GM19238 (cell line): ENCODE measurements at regions not wholly inside any gene's neighbourhood (a gene's known extent, or its start where the extent isn't known, plus 50 kb on each side); places are given as distances from the start of the nearest gene placed in this dataset.
"Not testable (repeated sequence)": the region's sequence is repeated elsewhere in the genome, so short reads cannot be mapped to it uniquely, and the experiment has no call there.

Experiments used
- DNase-seq: peaks from one replicate; pipeline ENCODE4 v3.0.0; 2011; ENCODE audit warnings: low spot score; ENCODE audit not compliant: insufficient read length

GRCh38 chr3:124137216-124137615, 145.3 kb upstream of the ROPN1 start:
- DNase-seq, result no peak

- no peak for DNase-seq
Measured at GRCh38 chr3:124138148-124138547, 146.2 kb upstream of the ROPN1 start.

DNA sequence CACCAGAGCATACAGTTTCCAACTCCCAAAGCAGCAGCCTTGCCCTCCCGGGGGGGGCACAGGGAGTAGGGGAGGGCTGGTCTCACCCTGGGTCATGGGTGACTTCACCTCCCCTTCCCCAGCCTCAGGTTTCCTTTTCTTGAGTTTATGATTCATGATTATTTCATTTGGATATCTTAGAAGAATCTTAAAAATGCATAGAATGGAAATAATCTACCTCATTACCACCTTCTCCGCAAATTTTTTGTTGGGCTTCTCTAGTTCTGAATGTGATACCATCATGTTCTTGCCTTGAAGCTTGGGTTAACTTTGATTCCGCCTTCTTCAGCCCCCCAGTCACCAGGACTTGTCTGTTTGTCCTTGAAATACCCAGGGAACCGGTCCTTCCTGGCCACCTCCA, 148.8 kb upstream of the ROPN1 start:
- no peak for DNase-seq

DNA sequence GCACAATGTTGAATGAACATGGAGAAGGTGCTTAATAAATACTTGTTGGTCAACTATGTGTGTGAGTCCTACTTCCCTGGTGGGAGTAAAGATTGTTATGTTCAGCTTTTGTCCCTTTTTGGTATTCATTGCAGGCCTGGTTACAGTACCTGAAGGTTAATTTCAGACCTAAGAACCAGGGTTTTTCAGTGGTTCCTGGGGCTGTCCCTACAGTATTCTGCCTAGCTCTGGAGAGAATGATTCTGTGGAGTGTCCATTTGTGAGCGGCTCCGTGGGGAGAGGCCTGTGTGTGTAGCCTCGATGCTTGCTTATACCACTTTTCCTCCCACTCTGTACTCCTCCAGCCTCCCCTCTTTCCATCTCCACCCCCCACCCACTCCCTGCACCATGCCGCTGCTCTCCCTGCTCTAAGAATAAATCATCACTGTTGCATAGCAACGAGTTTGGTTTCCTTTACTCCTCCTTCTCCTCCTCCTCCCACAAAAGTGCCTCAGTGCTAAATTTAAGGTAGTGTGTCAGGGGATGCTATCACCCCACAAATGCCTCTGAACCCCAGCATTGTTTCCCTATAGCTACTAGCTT, 150.6 kb upstream of the ROPN1 start:
- DNase-seq, result no peak

GRCh38 chr3:124143047-124143446, 151.1 kb upstream of the ROPN1 start:
- no peak for DNase-seq

DNA sequence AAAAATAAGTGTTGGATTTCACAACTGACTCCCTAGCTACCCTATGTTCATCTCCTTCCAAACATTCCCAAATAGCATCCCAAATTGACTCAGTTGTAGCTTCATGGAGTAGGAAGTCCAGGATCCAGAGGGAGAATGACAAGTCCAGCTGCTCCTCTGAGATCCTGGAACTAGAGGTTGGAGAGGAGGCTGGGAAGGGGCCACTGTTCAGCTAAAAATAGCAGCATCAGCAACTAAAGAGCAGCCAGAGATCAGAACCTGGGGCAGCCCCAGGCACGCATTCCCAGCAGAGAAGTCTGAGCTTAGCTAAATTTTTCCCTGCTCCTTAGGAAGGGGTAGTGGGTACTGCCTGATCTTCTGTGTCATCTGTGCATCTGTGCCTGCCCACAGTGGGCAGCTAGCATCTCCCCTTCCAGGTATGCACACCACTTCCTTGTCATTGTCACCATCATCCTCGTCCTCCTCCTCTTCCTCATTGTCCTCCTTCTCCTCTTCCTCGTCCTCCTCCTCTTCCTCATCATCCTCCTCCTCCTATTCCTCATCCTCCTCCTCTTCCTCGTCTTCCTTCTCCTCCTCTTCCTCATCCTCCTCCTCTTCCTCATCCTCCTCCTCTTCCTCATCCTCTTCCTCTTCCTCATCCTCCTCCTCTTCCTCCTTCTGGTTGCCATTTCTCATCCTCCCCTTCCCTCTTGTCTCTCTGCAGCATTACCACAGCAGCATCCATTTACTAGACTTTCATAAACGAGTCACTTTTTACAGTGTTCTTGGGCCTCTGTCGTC, 152.3 kb upstream of the ROPN1 start:
- no peak for DNase-seq

DNA sequence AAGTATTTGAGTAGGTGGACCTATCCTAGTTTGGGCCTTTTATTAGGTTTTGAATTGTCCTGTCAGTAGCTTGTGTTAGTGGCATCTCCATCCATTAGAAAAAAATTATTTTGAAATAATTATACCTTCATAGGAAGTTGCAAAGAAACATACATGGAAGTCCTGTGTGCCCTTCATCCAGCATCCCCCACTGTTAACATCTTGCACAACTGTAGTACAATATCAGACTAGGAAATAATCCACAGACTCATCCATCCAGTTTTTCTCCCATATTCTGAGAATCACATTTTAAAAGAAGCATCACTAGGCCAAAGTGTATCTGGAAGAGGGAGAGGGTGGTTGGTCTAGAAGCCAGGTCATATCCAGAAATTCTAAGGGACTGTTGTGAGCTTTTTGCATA, 155.5 kb upstream of the ROPN1 start:
- no peak for DNase-seq

GRCh38 chr3:124147946-124148345, 156.0 kb upstream of the ROPN1 start:
- no peak for DNase-seq

- DNase-seq, result no peak
Measured at GRCh38 chr3:124149081-124149480, 157.2 kb upstream of the ROPN1 start.

DNA sequence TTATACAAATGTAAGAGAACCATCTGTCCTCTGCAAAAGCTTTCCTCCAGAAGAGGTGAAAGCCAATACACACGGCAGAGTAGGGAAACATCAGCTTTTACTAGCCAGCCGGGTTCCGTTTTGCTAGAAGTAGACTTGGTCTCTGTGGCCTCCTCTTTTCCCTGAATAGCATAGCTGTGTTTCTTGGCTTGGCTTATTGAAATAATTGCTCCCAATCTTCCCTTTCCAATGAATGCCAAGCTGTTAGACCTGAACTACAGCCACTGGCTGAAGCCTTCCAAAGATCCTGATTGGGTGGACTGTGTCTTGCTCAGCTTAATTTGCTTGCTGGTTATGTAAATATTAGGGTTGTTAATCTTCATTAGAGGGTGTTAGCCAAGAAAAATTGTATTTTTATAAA, 157.8 kb upstream of the ROPN1 start:
- no peak for DNase-seq

DNA sequence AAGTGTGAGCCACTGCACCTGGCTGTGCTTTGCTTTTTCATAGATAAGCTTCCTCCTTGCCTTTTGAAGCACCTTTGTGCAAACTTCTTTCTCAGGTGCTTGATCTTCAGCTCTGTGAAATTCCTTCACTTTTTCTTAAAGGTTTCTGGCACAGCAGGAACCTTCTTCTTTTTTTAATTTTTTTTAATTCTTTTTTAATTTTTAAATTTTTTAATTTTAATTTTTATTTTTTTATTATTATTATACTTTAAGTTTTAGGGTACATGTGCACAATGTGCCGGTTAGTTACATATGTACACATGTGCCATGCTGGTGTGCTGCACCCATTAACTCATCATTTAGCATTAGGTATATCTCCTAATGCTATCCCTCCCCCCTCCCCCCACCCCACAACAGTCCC, 161.0 kb upstream of the ROPN1 start:
- DNase-seq, result not testable (repeated sequence)

DNA sequence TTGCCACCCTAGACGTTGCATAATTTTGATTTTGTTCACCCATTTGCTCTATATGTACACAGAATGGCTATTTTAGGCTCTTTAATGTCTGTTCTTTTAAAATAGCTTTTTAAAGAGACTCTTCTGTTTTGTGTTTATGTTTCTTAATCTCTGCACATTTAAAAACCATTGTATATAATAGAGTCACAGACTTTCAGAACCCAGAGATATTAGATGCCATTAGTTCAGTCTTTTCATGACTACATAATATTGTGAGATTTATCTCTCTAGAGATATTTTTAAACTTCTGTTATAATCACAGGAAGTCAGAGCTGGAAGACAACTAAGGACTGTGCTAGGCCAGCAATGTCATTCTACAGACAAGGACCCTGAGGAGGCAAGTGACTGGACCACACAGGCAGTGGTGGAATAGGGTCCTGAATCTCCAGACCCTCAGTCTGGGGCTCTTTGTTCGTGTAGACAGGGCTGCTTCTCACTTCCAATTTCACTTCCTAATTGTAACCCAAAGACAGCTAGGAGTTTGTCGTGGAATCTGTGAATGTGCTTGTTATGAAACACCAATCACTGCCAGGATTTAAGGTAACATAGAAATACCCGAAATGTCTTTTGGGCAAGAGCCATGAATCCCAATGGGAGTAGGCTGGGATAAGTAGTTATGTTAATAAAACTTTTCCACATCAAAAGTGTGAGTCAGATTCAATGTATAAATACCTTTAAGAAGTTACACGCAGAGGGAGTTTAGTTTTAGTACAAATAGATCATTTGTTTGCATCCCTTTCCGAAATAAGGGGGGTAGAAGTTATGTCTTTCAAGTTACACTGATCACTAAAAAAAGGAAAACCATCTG, 165.2 kb upstream of the ROPN1 start:
- no peak for DNase-seq

DNA sequence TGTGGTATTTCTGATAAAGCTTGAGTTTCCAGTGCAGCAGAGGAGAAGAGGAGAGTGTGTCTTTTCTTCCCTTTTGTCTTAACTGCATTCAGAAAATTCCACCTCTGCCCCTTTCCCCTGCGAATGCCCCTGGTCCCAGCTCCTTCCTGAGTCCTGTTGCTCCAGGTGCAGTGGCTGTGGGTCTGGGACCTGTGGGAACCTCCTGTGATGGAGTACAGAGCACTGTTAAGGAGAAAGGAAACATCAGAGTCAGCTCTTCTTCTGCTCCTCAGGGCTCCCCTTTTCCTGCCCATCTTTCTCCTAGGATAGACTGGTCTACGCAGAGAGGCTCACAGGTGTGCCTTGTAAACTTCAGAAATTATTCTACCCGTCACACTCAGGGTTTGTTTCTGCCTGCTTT, 165.8 kb upstream of the ROPN1 start:
- DNase-seq, result no peak

GRCh38 chr3:124158168-124158881, 166.4 kb upstream of the ROPN1 start:
- no peak for DNase-seq

DNA sequence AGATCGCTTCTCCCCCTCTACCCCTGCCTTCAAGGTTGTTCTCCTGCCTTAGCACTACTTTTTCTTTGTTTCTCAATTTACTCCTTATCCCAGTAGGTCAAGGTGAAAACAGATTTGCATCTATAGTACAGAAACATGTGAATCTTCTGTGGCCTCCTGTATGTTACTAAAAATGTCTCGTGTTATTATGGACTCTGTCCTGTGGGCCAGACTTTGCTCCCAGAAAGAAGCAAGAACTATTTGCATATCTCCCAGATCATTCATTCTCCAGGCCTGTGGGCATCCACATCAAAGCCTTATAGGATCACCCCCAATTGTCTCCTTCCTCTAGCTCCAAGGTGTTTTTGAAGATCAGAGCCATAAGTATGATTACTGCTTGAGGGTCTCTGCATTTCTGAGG, 169.5 kb upstream of the ROPN1 start:
- no peak for DNase-seq

GRCh38 chr3:124163689-124164088, 171.8 kb upstream of the ROPN1 start:
- DNase-seq, result no peak

DNA sequence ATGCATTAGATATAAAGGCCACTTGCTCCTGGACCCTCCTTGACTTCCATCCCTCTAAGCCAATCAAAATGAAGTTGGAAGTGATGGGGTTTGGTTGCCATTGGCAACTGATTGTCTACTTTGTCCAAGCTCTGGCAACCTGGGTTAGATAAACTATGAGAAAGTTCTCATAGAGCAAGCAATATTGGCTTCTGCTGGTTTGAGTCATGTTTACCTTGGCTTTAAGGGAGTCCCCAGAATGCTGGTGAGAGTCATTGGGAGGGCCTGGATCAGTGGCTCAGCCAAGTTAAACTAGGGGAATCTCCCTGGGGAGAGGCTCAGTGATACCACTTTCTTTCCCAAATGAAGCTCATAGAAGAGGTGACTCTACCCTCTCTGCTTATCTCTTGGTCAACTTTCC, 176.3 kb upstream of the ROPN1 start:
- DNase-seq, result no peak

- DNase-seq, result no peak
Measured at GRCh38 chr3:124172283-124172682, 180.4 kb upstream of the ROPN1 start.

DNA sequence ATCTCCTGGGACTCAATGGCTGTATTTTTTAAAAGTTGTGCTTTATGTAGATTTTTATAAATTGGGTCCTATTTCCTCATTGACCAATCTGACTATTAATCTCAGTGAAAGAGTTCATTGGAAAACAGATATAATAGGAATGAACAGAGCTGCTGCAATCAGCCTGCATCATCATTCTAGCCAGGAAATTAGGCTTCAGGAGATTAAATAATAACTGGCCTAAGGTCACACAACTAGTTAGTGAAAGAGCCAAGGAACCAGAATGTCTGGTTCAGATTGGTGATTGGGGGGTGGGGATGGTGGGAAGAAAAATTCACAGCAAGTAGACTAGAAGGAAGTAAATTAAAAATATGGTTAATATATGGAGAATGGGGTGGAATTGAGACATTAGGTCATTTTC, 180.9 kb upstream of the ROPN1 start:
- DNase-seq, result no peak

DNA sequence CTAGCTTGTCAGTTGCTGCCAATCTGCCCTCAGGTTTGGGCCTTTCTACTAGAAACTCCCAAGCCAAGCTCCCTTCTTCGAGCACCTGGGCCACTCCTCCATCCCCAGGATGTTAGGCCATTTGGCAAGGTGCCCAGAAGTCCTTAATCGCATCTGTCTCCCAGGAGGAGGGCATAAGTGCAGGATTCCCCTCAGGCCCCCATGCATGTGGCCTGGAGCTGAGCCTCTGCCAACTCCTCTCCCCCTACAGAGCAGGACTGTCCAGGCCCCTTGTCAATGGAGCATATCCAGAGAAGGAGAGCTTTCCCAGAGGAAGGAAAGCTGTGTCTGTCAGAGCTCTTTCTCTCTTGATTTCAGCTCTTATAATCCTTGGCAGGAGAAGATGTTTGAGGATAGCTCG, 182.6 kb upstream of the ROPN1 start:
- DNase-seq, result no peak

DNA sequence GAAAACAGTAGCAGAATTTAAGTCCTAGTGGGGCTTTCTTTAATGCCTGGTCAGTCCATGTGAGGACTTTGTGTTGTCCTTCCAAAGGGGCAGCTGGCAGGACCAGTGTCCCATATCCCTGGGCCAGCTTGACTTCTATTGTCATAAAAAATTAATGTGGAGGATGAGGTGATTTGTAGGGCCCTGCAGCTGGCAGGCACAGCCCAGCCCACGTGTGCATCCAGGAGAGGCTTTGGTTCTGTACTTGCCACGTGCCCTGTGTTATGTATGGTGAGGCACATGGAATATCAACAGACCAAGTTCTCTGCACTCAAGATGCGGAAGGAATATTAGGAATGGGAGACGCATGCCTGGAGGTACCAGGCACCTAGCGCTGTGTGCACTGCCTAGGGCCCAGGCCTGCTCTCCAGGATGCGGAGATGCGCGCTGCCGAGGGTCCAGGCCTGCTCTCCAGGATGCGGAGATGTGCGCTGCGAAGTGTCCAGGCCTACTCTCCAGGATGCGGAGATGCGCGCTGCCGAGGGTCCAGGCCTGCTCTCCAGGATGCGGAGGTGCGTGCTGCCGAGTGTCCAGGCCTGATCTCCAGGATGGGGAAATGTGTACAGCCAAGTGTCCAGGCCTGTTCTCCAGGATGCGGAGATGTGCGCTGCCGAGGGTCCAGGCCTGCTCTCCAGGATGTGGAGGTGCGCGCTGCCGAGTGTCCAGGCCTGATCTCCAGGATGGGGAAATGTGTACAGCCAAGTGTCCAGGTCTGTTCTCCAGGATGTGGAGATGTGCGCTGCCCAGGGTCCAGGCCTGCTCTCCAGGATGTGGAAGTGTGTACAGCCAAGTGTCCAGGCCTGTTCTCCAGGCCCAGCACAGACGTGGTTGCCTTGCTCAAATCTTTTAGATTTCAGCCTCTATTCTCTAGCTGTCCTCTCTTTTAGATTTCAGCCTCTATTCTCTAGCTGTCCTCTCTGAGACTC, 183.3 kb upstream of the ROPN1 start:
- no peak for DNase-seq
